SK-N-SH (cell line): ENCODE measurements at regions not wholly inside any gene's neighbourhood (a gene's known extent, or its start where the extent isn't known, plus 50 kb on each side); places are given as distances from the start of the nearest gene placed in this dataset.

Experiments used
- CTCF ChIA-PET: fragments of 300-600, 350-600 bp; formaldehyde crosslinking; extraction: SDS; loops from one replicate; lab custom pipeline; 2021; lab: Yijun Ruan, JAX
- POLR2A ChIA-PET: fragments of 350-600 bp; sonication (Branson Sonifier 250); formaldehyde crosslinking; extraction: SDS; loops from one replicate; lab custom pipeline; 2020; ENCODE audit warnings: antibody characterized with exemption, inconsistent platforms; lab: Yijun Ruan, JAX
- DNase-seq: peaks from one replicate; pipeline ENCODE4 v3.0.0; 2012
- H2AFZ ChIP-seq: fragments of 200-600 bp; sonication (generic); 2 replicates; pipeline ENCODE4 v1.8.1; 2016; ENCODE audit warnings: antibody characterized with exemption, mild to moderate bottlenecking, low read depth
- H3F3A ChIP-seq: fragments of 200-600 bp; sonication (generic); replicated peaks from 2 replicates; pipeline ENCODE3; 2016; ENCODE audit warnings: antibody characterized with exemption, mild to moderate bottlenecking; ENCODE audit not compliant: insufficient read depth
- H3K27ac ChIP-seq, 2 experiments: fragments of 200-500 bp in 1 of 2; fragments of 200-600 bp in 1 of 2; sonication (Bioruptor generic) in 1 of 2; sonication (generic), shearing (Covaris generic) in 1 of 2; 2 replicates each; pipeline versions ENCODE4 v1.5.1 to v1.6.1; 2014 to 2016; ENCODE audit warnings: low read depth in 2 of 2, inconsistent platforms in 1 of 2, low read length in 1 of 2, mild to moderate bottlenecking in 1 of 2, mixed read lengths in 1 of 2
- H3K27me3 ChIP-seq: fragments of 200-600 bp; sonication (generic), shearing (Covaris generic); 2 replicates; pipeline ENCODE4 v1.6.1; 2016; ENCODE audit warnings: mixed run types; ENCODE audit not compliant: insufficient read depth
- H3K36me3 ChIP-seq, 2 experiments: fragments of 200-500 bp in 1 of 2; fragments of 200-600 bp in 1 of 2; sonication (Bioruptor generic) in 1 of 2; sonication (generic) in 1 of 2; replicated peaks in 1 of 2; 2 replicates each; pipeline versions ENCODE3 to v1.5.1; 2014 to 2016; ENCODE audit warnings: low read length in 1 of 2, mild to moderate bottlenecking in 1 of 2; ENCODE audit not compliant: insufficient read depth in 2 of 2, control insufficient read depth in 1 of 2
- H3K4me1 ChIP-seq, 2 experiments: fragments of 200-500 bp in 1 of 2; fragments of 200-600 bp in 1 of 2; sonication (Bioruptor generic) in 1 of 2; sonication (generic), shearing (Covaris generic) in 1 of 2; 2 replicates each; pipeline versions ENCODE4 v1.5.1 to v1.6.1; 2014 to 2016; ENCODE audit warnings: low read depth in 1 of 2, low read length in 1 of 2, mixed run types in 1 of 2; ENCODE audit not compliant: insufficient read depth in 2 of 2, control insufficient read depth in 1 of 2
- H3K4me2 ChIP-seq: fragments of 200-600 bp; sonication (generic), shearing (Covaris generic); 2 replicates; pipeline ENCODE4 v1.6.1; 2017; ENCODE audit warnings: mixed run types
- H3K4me3 ChIP-seq, 2 experiments: fragments of 200-500 bp in 1 of 2; fragments of 200-600 bp in 1 of 2; sonication (Bioruptor generic) in 1 of 2; sonication (generic), shearing (Covaris generic) in 1 of 2; 2 replicates each; pipeline versions ENCODE4 v1.5.1 to v1.8.1; 2014 to 2016; ENCODE audit warnings: low read depth in 2 of 2, inconsistent platforms in 1 of 2, low read length in 1 of 2, mild to moderate bottlenecking in 1 of 2, mixed read lengths in 1 of 2, moderate library complexity in 1 of 2
- H3K79me2 ChIP-seq: fragments of 200-600 bp; sonication (generic); 2 replicates; pipeline ENCODE4 v1.8.1; 2017; ENCODE audit warnings: mild to moderate bottlenecking; ENCODE audit not compliant: insufficient read depth
- H3K9ac ChIP-seq: fragments of 200-600 bp; sonication (generic); 2 replicates; pipeline ENCODE4 v1.6.1; 2017; ENCODE audit warnings: mixed run types
- H3K9me2 ChIP-seq: fragments of 200-600 bp; sonication (generic); 2 replicates; pipeline ENCODE4 v1.6.1; 2017; ENCODE audit warnings: mixed run types
- H3K9me3 ChIP-seq: fragments of 200-600 bp; sonication (generic); 2 replicates; pipeline ENCODE4 v1.6.1; 2017; ENCODE audit warnings: mixed run types, mild to moderate bottlenecking, moderate library complexity
- H4K20me1 ChIP-seq: fragments of 200-600 bp; sonication (generic); 2 replicates; pipeline ENCODE4 v1.6.1; 2017; ENCODE audit warnings: mild to moderate bottlenecking, mixed run types; ENCODE audit not compliant: insufficient read depth
- CHD2 ChIP-seq: fragments of 150-350 bp; IDR thresholded peaks from 2 replicates; pipeline ENCODE4 v1.6.1; 2018; ENCODE audit warnings: low read length; ENCODE audit not compliant: partially characterized antibody
- ELF1 ChIP-seq: IDR thresholded peaks from 2 replicates; pipeline ENCODE4 v1.4.0; 2012
- EZH2phosphoT487 ChIP-seq: fragments of 200-600 bp; sonication (generic); IDR thresholded peaks from 2 replicates; pipeline ENCODE4 v1.6.1; 2017; ENCODE audit warnings: low read depth, mixed run types, mild to moderate bottlenecking, antibody characterized with exemption, moderate library complexity, borderline replicate concordance
- FOXM1 ChIP-seq: IDR thresholded peaks from 2 replicates; pipeline ENCODE4 v1.4.0; 2012; ENCODE audit warnings: low read depth, mild to moderate bottlenecking
- GABPA ChIP-seq: IDR thresholded peaks from 2 replicates; pipeline ENCODE4 v1.4.0; 2012; ENCODE audit warnings: low read depth, mild to moderate bottlenecking
- MEF2A ChIP-seq: IDR thresholded peaks from 2 replicates; pipeline ENCODE4 v1.4.0; 2012; ENCODE audit warnings: low read depth, borderline replicate concordance
- NRF1 ChIP-seq: IDR thresholded peaks from 2 replicates; pipeline ENCODE4 v1.6.1; 2012; ENCODE audit warnings: low read depth, mild to moderate bottlenecking, low read length
- POLR2AphosphoS5 ChIP-seq: IDR thresholded peaks from 2 replicates; pipeline ENCODE4 v1.6.1; 2012; ENCODE audit warnings: low read depth, low read length
- RAD21 ChIP-seq: IDR thresholded peaks from 2 replicates; pipeline ENCODE4 v1.6.1; 2012; ENCODE audit warnings: mild to moderate bottlenecking, low read length
- RCOR1 ChIP-seq: fragments of 150-350 bp; IDR thresholded peaks from 2 replicates; pipeline ENCODE4 v1.6.1; 2017; ENCODE audit warnings: antibody characterized with exemption, low read length
- RFX5 ChIP-seq: IDR thresholded peaks from 2 replicates; pipeline ENCODE4 v1.6.1; 2012; ENCODE audit warnings: mild to moderate bottlenecking, improper control_type of control experiment, low read length
- SMC3 ChIP-seq: IDR thresholded peaks from 2 replicates; pipeline ENCODE4 v1.6.1; 2012; ENCODE audit warnings: low read depth, low read length, improper control_type of control experiment
- TCF12 ChIP-seq: IDR thresholded peaks from 2 replicates; pipeline ENCODE4 v1.4.0; 2012
- TEAD4 ChIP-seq: IDR thresholded peaks from 2 replicates; pipeline ENCODE4 v1.4.0; 2012; ENCODE audit warnings: mild to moderate bottlenecking, borderline replicate concordance; ENCODE audit not compliant: insufficient read depth
- WGBS: methylation state at CpG from one replicate; pipeline ENCODE4 v1.1.6; 2017; ENCODE audit warnings: low lambda C conversion rate; 5-methylcytosine and 5-hydroxymethylcytosine counted together
- TF ChIP-seq, protein P1 (sequence below): fragments of 200-600 bp; sonication (generic); IDR thresholded peaks from 2 replicates; pipeline ENCODE4 v1.6.1; 2017; ENCODE audit warnings: antibody characterized with exemption, mild to moderate bottlenecking, moderate library complexity
- TF ChIP-seq, protein P2 (sequence below): fragments of 150-350 bp; IDR thresholded peaks from 2 replicates; pipeline ENCODE4 v1.6.1; 2017; ENCODE audit warnings: antibody characterized with exemption, low read length, low read depth, borderline replicate concordance
- TF ChIP-seq, protein P3 (sequence below): IDR thresholded peaks from 2 replicates; pipeline ENCODE4 v1.4.0; 2012; ENCODE audit warnings: low read depth, borderline replicate concordance

DNA sequence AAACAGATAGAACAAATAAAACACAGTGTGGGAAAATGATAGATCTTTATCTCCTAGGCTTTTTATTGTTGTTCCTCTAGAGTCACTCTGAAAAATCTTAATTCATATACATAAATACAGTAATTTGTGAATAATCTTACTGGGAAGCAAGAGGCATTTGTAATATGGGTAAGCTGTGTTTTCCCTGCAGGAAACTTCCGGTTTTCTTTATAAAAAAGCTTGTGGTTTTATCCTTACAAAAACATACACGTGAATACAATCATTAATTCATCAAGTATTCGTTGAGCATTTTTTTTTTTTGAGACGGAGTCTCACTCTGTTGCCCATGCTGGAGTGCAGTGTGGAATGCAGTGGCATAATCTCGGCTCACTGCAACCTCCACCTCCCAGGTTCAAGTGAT lies 1312.8 kb upstream of the ZEB2 start:
- TF ChIP-seq RAD21 (no peak), RFX5 (no peak), MEF2A (no peak), ELF1 (no peak), FOXM1 (no peak), GABPA (no peak), TCF12 (no peak), RCOR1 (no peak), TEAD4 (no peak), SMC3 (no peak), NRF1 (no peak), EZH2phosphoT487 (no peak), CHD2 (no peak), POLR2AphosphoS5 (no peak)
- TF ChIP-seq, protein P1, sequence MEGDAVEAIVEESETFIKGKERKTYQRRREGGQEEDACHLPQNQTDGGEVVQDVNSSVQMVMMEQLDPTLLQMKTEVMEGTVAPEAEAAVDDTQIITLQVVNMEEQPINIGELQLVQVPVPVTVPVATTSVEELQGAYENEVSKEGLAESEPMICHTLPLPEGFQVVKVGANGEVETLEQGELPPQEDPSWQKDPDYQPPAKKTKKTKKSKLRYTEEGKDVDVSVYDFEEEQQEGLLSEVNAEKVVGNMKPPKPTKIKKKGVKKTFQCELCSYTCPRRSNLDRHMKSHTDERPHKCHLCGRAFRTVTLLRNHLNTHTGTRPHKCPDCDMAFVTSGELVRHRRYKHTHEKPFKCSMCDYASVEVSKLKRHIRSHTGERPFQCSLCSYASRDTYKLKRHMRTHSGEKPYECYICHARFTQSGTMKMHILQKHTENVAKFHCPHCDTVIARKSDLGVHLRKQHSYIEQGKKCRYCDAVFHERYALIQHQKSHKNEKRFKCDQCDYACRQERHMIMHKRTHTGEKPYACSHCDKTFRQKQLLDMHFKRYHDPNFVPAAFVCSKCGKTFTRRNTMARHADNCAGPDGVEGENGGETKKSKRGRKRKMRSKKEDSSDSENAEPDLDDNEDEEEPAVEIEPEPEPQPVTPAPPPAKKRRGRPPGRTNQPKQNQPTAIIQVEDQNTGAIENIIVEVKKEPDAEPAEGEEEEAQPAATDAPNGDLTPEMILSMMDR, result no peak
- TF ChIP-seq, protein P2, sequence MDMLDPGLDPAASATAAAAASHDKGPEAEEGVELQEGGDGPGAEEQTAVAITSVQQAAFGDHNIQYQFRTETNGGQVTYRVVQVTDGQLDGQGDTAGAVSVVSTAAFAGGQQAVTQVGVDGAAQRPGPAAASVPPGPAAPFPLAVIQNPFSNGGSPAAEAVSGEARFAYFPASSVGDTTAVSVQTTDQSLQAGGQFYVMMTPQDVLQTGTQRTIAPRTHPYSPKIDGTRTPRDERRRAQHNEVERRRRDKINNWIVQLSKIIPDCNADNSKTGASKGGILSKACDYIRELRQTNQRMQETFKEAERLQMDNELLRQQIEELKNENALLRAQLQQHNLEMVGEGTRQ, result no peak
- TF ChIP-seq, protein P3, sequence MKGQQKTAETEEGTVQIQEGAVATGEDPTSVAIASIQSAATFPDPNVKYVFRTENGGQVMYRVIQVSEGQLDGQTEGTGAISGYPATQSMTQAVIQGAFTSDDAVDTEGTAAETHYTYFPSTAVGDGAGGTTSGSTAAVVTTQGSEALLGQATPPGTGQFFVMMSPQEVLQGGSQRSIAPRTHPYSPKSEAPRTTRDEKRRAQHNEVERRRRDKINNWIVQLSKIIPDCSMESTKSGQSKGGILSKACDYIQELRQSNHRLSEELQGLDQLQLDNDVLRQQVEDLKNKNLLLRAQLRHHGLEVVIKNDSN, result no peak
- WGBS, result 71% methylated on average over 5 of the region's 5 CpGs
- no peaks in the 10 kb centered on the region for H3K27me3 ChIP-seq
- no peaks in the 10 kb centered on the region for H3K79me2 ChIP-seq
- no peak overlapping the region for H3K4me3 ChIP-seq
- H3K36me3 ChIP-seq, result no peaks in the 10 kb centered on the region
- no peak for DNase-seq
- no peaks in the 10 kb centered on the region for H4K20me1 ChIP-seq
- H3K27ac ChIP-seq, result no peak overlapping the region
- H3K9ac ChIP-seq, result no peak overlapping the region
- ChIA-PET CTCF (no interaction called here), POLR2A (no interaction called here)
- no peaks in the 10 kb centered on the region for H3F3A ChIP-seq
- H3K9me3 ChIP-seq, result no peaks in the 10 kb centered on the region
- no peaks in the 10 kb centered on the region; the same call in 1 of the 2 replicates for H3K9me2 ChIP-seq
- no peak overlapping the region for H3K4me2 ChIP-seq
- H2AFZ ChIP-seq, result no peak overlapping the region
- no peaks in the 10 kb centered on the region for H3K4me1 ChIP-seq

DNA sequence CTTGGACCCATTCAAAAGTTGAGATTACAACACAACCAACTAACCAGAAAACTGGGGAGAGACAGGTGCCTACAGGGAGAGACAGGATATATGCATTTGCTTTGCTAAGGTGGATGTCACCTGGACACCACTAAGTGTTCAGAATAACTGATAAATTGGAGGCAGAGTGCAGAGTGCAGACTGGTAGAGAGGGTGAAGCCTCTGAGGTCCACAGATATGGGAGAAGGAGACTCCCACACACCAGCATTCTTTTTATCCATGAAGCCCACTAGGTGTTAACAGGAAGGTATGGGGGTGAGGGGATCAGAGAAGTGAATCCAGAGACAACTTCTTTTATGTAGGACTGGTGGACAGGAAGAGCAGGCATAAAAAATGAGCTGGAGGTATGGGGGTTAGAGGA lies 1310.0 kb upstream of the ZEB2 start:
- Histone ChIP-seq H3K4me2 (no peak overlapping the region), H4K20me1 (no peaks in the 10 kb centered on the region), H3K27me3 (no peaks in the 10 kb centered on the region), H2AFZ (no peak overlapping the region), H3K27ac (no peak overlapping the region), H3K9ac (no peak overlapping the region), H3K9me3 (no peaks in the 10 kb centered on the region), H3K79me2 (no peaks in the 10 kb centered on the region), H3K36me3 (no peaks in the 10 kb centered on the region), H3K4me1 (no peaks in the 10 kb centered on the region), H3K9me2 (no peaks in the 10 kb centered on the region; the same call in 1 of the 2 replicates), H3K4me3 (no peak overlapping the region), H3F3A (no peaks in the 10 kb centered on the region)
- ChIA-PET POLR2A (no interaction called here), CTCF (no interaction called here)
- TF ChIP-seq NRF1, result no peak
- no peak for DNase-seq
